OCI-LY7 (cell line): ENCODE measurements at regions not wholly inside any gene's neighbourhood (a gene's known extent, or its start where the extent isn't known, plus 50 kb on each side); places are given as distances from the start of the nearest gene placed in this dataset.
"Not testable (repeated sequence)": the region's sequence is repeated elsewhere in the genome, so short reads cannot be mapped to it uniquely, and the experiment has no call there.

Experiments
- CTCF ChIP-seq: fragments of 200-600 bp; sonication (generic); conservative IDR thresholded peaks from 2 replicates; pipeline ENCODE4 v1.5.1; 2014; ENCODE audit warnings: mild to moderate bottlenecking, antibody characterized with exemption, low read length, moderate library complexity, mixed read lengths
- EZH2phosphoT487 ChIP-seq: fragments of 200-600 bp; sonication (generic); IDR thresholded peaks from 2 replicates; pipeline ENCODE4 v1.6.1; 2018; ENCODE audit warnings: low read depth, borderline replicate concordance, mild to moderate bottlenecking, mixed run types, antibody characterized with exemption, low read length, moderate library complexity, mixed read lengths

- TF ChIP-seq CTCF, EZH2phosphoT487: not testable (repeated sequence)
Measured at GRCh38 chr4:49626478-49626877, 640.4 kb downstream of the CWH43 start.
